Activated naive CD8-positive, alpha-beta T cell treated with anti-CD3 and anti-CD28 coated beads, Interleukin-2, amount 10 ng/mL, durations not matched to agents 7 days and 5 days (primary cell): ENCODE measurements at regions not wholly inside any gene's neighbourhood (a gene's known extent, or its start where the extent isn't known, plus 50 kb on each side); places are given as distances from the start of the nearest gene placed in this dataset.
A peak's percentile ranks its signal among the peaks of the same experiment; 100 is the strongest.
"Not testable (repeated sequence)": the region's sequence is repeated elsewhere in the genome, so short reads cannot be mapped to it uniquely, and the experiment has no call there.

Experiments used
- ATAC-seq: fragments of 150-1000 bp; cut with Tn5 transposase; one replicate; pipeline ENCODE4 v1.10.0; 2021; ENCODE audit warnings: low read depth, moderate library complexity
- POLR2A ChIA-PET: fragments of 350-600 bp; sonication (Branson Sonifier 250); formaldehyde crosslinking; loops from one replicate; lab custom pipeline; 2021; ENCODE audit warnings: antibody characterized with exemption; lab: Charles Lee
- DNase-seq: peaks from one replicate; pipeline ENCODE4 v3.0.0; 2021
- H3K27ac Mint-ChIP-seq: one replicate; pipeline ENCODE4 v1.8.0; 2022; ENCODE audit warnings: mild to moderate bottlenecking, mixed read lengths
- H3K27me3 Mint-ChIP-seq: one replicate; pipeline ENCODE4 v1.8.0; 2022; ENCODE audit warnings: mild to moderate bottlenecking, moderate library complexity, mixed read lengths
- H3K36me3 Mint-ChIP-seq: one replicate; pipeline ENCODE4 v1.8.0; 2021; ENCODE audit warnings: mild to moderate bottlenecking, mixed read lengths
- H3K4me1 Mint-ChIP-seq: one replicate; pipeline ENCODE4 v1.8.0; 2021; ENCODE audit warnings: mixed read lengths
- H3K4me3 Mint-ChIP-seq: one replicate; pipeline ENCODE4 v1.8.0; 2022; ENCODE audit warnings: mild to moderate bottlenecking, moderate library complexity, mixed read lengths
- H3K9me3 Mint-ChIP-seq: one replicate; pipeline ENCODE4 v1.8.0; 2021; ENCODE audit warnings: mixed read lengths

DNA sequence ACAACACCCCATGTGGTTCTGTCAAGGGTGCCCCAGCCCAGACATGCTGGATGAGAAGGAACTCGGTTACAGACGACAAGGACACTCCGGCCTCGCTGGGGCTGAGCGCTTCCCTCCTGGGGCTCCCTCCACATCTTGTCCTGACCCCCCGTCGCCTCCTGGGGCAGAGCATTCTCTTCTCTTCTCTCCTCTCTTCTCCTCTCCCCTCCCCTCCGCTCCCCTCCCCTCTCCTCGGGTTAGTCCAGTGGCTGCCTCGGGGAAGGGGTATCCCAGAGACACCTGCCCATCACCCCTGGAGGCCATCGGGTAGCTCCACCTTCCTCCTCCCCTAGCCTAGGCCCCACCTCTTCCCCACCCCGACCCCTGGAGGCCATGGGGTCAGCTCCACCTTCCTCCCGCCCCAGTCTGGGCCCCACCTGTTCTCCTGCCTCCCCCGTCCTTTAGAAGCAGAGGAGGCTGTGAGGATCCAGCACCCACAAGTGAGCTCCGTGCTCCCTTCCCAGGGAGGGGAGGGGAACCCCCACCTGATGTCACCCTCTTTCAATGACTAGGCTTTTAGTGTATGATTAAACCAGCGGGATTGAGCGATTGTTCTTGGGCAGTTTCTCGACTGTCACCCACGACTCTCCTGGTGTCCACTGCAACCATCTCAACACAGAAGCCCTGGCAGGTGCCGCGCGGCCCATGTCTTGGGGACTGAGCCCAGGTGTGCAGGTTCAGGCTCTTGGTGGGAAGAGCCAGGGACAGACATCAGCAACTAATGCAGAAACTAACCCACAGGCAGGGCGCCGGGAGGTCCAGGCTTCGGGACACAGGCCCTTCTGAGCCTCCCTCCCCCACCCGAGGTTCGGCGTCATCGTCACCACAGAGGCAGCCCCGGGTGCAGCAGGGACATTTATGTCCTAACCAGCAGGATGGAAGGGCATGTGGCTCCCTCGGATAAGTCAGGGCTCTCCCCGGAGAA is 330.4 kb downstream of the ADGRD1 start:
- H3K36me3 Mint-ChIP-seq, H3K27me3 Mint-ChIP-seq, H3K27ac Mint-ChIP-seq, DNase-seq, H3K4me3 Mint-ChIP-seq, ATAC-seq, H3K9me3 Mint-ChIP-seq, H3K4me1 Mint-ChIP-seq, POLR2A ChIA-PET: not testable (repeated sequence)

DNA sequence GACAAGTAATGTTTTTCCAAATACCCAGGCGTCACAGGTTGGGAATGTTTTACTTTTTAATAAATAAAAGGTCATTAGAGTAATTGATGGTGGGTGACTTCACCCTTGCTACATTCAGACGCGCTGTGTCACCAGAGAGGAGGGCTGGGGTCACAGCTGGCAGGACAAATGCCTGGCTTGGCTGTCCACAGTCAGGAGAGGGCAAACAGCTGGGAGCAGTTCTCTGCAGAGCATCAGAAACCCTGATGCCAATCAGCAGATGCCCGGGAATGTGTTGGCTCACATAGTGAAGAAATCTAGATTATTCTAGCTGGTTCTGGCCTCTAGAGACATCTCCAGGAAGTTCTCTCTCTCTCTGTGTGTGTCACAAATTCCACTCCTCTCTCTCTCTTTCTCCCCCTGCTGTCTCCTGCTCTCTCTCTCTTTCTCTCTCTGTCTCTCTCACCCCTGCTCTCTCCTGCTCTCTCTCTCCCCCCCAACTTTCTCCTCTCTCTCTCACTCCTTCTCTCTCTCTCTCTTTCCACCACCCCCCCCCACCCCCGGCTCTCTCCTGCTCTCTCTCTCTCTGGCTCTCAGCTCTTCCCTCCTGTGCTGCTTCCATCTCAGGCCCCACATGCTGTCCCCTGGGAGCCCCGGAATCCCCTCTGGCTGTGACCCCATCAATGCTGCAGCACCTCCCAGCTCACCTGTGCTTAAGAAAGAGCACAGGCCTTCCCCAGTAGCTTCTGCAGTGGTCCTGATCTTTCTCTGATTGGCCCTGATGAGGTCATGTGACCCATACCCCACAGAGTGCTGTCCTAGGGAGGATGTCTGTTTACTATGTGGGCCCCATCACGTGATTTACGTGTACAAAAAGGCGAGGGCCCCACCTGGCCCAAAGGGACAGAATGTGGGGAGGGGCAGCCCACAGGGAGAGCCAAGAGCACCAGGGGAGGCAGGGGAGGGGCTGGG is 331.5 kb downstream of the ADGRD1 start:
- H3K27ac Mint-ChIP-seq, H3K4me3 Mint-ChIP-seq, H3K4me1 Mint-ChIP-seq, DNase-seq, H3K36me3 Mint-ChIP-seq, ATAC-seq, POLR2A ChIA-PET, H3K9me3 Mint-ChIP-seq, H3K27me3 Mint-ChIP-seq: not testable (repeated sequence)

DNA sequence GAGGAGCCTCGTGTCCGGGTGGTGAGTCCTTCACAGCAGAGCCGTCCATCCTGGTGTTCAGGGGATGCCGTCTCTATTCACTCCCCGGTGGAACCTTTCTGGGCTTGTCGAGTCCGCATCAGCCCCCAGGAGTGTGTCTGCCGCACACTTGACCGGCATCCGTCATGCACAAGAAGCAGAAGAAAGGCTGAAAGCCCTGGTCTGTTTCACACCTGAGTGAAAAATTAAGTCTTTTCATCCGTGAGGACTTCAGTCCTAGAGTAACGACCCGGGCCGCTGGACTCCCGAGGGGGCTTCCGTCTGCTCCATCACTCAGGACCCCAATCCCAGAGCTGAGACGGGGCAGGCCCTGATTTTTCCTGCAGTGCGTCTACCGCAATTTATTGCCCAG is 332.2 kb downstream of the ADGRD1 start:
- H3K9me3 Mint-ChIP-seq, DNase-seq: not testable (repeated sequence)

DNA sequence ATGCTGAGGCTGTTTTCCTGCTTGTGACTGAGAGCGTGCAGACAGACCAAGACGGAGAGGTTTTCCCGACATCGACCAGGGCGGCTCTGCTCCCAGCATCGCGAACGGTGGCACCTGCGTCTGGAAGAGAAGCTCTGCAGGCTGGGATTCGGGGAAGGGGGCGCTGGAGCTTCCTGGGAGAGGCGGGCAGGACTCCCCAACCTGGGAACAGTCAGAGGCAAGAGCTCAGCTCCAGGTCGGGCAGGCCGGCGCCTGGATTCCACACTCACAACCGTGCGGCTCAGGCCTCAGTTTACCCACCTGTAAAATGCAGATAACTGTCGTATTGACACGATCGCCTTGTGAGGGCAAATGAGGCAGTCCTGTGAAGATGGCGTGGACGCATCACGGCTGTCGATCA is 332.6 kb downstream of the ADGRD1 start:
- H3K4me1 Mint-ChIP-seq, H3K27me3 Mint-ChIP-seq, POLR2A ChIA-PET, H3K27ac Mint-ChIP-seq, H3K4me3 Mint-ChIP-seq, H3K9me3 Mint-ChIP-seq, ATAC-seq, H3K36me3 Mint-ChIP-seq: not testable (repeated sequence)
- DNase-seq = peak; percentile 11

More for the DNA sequence above, 332.2 kb downstream of the ADGRD1 start:
- H3K27me3 Mint-ChIP-seq, ATAC-seq, POLR2A ChIA-PET, H3K4me1 Mint-ChIP-seq, H3K4me3 Mint-ChIP-seq, H3K27ac Mint-ChIP-seq, H3K36me3 Mint-ChIP-seq: not testable (repeated sequence)

DNA sequence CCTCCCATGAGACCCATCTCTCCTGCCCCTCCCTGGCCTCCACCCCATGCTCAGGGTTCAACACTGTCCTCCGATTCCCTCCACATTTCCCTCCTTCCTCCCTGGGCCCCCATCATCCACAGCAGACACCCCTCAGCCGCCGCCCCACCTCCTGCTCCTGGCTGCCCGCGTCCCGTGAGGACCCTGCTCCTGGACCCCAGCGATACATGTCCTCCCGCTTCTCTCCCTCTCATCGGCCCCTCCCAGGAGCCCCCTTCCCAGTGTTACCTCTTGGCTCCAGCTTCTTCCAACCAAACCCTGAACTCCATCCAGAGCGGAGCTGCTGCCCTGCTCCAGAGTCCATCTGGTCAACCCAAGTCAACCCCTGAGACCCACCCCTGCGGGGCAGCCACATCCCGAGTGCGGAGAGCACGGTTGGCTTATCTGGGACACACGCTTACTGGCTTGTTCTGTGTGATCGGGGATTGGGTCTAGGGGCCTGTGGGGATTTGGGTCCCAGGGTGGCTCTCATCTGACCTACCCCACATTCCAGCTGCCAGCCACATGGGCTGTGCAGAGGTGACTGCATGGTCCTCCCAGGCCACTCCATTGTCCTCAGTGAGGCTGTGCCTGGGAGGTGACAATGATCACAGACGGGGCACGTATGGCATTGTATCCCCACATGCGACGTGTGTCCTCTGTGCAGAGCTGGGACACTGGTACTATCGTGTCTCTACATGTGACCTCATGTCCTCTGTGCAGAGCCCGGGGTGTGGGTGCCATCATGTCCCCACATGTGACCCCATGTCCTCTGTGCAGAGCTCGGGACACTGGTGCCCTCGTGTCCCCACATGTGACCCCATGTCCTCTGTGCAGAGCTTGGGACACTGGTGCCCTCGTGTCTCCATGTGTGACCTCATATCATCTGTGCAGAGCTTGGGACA is 333.6 kb downstream of the ADGRD1 start:
- H3K27me3 Mint-ChIP-seq = no peaks in the 10 kb centered on the region
- H3K36me3 Mint-ChIP-seq = no peaks in the 10 kb centered on the region
- no peak overlapping the region for H3K4me3 Mint-ChIP-seq
- no peak for ATAC-seq
- no peak overlapping the region for H3K27ac Mint-ChIP-seq
- peaks cover 3% of the 10 kb centered on the region for H3K9me3 Mint-ChIP-seq
- no peak for DNase-seq
- POLR2A ChIA-PET = no interaction called here
- H3K4me1 Mint-ChIP-seq = peaks cover 2% of the 10 kb centered on the region

DNA sequence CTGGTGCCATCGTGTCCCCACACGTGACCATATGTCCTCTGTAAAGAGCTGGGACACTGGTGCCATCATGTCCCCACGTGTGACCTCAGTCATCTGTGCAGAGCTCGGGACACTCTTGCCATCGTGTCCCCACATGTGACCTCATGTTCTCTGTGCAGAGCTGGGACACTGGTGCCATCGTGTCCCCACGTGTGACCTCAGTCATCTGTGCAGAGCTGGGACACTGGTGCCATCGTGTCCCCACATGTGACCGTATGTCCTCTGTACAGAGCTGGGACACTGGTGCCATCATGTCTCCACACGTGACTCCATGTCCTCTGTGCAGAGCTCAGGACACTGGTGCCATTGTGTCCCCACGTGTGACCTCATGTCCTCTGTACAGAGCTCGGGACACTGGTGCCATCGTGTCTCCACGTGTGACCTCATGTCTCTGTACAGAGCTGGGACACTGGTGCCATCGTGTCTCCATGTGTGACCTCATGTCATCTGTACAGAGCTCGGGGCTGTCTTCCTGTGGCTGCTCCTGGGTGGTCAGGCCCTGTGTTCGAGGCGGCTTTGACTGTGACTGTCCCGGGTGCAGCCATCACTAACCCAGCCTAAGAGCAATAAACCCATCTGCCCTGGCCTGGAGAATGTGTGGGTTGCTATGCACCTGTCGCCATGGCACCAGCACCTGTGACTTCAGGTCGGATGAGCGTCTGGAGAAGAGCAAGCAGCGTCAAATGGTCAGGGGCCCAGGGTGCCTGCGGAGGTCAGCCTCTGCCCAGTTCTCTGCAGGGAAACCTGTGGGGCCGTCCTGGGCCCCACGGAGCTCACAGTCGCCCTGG is 334.4 kb downstream of the ADGRD1 start:
- Mint-ChIP-seq H3K9me3 (peaks cover 3% of the 10 kb centered on the region), H3K4me3 (no peak overlapping the region), H3K27me3 (no peaks in the 10 kb centered on the region), H3K4me1 (peaks cover 2% of the 10 kb centered on the region), H3K36me3 (no peaks in the 10 kb centered on the region), H3K27ac (no peak overlapping the region)
- ATAC-seq (no peak), DNase-seq (peak; percentile 15)
- POLR2A ChIA-PET = no interaction called here

DNA sequence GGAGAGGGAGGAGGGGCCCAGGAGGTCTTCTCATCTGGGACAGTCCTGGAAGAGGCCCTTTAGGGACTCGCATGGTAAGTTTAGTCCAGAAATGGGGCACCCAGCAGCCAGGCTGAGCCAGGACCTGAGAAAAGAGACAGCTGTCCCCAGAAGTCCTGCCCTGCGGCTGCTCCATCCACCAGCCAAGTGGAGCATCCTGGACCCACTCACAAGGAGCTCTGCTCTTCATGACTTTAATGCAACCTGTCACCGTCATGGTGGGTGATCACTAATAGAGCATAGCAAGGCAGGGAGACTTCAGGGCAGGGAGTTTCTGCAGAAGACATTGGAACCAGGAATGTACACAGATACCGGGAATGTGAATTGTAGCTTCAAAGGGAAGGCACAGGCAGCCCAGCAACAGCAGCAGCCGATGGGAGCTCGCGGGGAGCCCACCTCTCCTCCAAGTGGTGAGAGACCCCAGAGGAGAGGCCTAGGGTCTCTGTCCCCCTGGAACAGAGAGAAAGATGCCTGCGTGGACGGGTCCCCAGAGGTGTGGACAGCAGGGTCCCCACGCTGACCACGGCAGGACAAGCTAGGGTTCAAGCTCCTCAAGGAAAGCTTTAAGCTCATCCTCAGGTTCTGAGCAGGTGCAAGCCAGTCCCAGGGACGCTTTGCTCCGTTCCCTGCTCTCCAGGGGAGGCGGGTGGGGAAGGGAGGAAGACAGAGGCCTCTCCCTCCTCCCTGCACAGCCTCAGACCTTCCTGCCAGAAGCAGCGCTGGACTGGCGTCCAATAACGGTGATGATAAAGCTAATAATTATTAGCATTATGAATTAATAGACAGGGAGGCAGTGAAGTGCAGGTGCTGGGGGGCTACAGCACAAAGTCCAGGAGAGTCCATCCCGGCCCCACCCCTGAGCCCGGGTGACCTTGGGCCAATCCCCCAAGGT is 335.3 kb downstream of the ADGRD1 start:
- DNase-seq = peak; percentile 13
- H3K27ac Mint-ChIP-seq, H3K4me3 Mint-ChIP-seq, H3K36me3 Mint-ChIP-seq, H3K4me1 Mint-ChIP-seq, H3K27me3 Mint-ChIP-seq, H3K9me3 Mint-ChIP-seq, POLR2A ChIA-PET, ATAC-seq: not testable (repeated sequence)

DNA sequence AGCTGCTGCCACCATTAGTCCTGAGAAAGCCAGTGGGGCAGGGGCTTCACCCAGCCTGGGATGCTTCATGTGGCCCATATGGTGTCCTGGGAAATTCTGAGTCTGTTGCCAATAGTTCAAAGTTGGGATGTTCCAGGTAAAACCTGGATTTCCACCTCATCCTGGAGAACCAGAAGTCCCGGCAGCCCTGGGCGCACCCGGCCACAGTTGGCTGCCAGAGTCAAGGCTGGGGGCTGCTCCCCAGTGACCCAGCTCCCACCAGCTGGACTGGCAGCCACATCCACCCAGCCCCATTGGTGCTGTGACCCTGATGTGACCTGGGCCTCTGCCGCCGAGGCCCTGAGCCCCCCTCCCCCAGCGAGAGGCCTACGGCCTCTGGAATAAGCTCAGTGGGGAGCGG is 336.1 kb downstream of the ADGRD1 start:
- POLR2A ChIA-PET, H3K27ac Mint-ChIP-seq, H3K4me3 Mint-ChIP-seq, ATAC-seq, DNase-seq, H3K36me3 Mint-ChIP-seq, H3K27me3 Mint-ChIP-seq, H3K4me1 Mint-ChIP-seq, H3K9me3 Mint-ChIP-seq: not testable (repeated sequence)

DNA sequence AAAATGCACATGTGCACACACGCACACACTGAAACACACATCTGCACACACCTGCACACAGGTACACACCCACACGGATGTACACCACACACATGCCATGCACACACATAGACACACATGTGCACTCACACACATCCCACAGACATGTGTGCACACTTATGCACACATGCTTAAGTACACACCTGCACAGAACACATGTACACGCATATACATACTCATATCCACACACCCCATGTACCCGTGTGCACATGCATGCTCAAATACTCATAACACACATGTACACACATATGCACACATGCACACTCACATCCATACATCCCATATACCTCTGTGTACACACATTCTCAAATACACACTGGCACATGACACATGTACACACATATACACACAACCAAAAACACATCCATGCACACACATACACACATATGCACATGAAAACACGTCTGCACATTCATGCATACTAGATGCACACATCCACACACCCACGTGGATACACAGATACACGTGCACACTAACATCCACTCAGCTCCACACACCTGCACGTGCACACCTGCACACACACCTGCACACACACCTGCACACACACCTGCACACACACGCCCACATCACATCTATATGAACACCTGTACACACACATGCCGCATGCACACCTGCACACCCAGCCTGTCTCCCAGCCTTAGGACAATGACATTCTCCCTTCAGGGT is 336.7 kb downstream of the ADGRD1 start:
- Mint-ChIP-seq H3K36me3 (no peaks in the 10 kb centered on the region), H3K9me3 (no peaks in the 10 kb centered on the region), H3K27me3 (no peaks in the 10 kb centered on the region), H3K4me1 (no peaks in the 10 kb centered on the region), H3K4me3 (no peak overlapping the region), H3K27ac (no peak overlapping the region)
- POLR2A ChIA-PET = no interaction called here
- no peak for ATAC-seq
- no peak for DNase-seq

DNA sequence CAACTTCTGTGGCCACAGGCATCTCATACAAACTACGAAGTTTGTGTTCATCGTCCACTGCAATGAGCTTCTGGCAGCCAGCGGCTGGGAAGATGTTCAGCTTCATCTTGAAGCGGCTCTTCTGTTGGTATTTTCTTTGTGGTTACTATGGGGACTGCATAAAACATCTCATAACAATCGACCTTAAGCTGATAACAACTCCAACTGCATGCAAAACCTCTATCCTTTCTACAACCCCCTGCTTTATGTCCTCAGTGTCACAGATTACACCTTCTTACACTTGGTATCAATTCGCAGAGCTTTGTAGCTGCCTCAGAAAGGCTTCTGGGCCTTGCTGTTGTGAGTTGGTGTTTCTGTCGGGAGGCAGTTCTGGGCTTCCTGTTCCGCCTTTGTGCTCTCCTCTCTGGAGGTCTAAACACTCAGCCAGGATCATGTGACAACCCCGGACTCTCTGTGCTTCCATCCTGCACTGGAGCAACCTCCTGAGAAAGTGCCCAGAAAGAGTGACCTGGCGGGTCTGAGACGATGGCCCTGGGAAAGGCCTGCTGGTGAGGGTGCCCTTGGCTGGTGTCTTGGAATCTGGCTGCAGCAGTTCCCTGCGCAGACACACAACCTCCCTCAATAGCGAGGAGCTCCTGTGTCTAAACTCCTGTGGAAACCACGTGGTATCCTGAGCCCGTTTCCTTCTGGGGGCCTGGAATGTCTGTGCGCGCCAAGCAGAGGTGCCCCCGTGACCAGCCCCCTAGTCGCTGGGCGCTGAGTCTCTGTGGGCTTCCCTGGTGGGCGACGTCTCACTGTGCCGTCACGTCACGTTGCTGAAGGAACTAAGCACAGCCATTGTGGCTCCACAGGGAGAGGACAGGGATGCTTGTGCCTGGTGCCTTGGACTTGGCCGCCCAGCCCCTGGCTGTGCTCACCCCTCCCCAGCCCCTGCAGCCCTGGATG is 339.6 kb downstream of the ADGRD1 start:
- ATAC-seq, H3K4me1 Mint-ChIP-seq, H3K4me3 Mint-ChIP-seq, H3K9me3 Mint-ChIP-seq, H3K27me3 Mint-ChIP-seq, H3K36me3 Mint-ChIP-seq, H3K27ac Mint-ChIP-seq, POLR2A ChIA-PET: not testable (repeated sequence)
- peak; percentile 15 for DNase-seq
